Neural progenitor cell (in vitro differentiated cells): ENCODE measurements at regions not wholly inside any gene's neighbourhood (a gene's known extent, or its start where the extent isn't known, plus 50 kb on each side); places are given as distances from the start of the nearest gene placed in this dataset.

Source experiments
- DNase-seq: peaks from one replicate; pipeline ENCODE4 v3.0.0-alpha.2; 2016; ENCODE audit warnings: low spot score
- H2AFZ ChIP-seq: fragments of 200-600 bp; sonication (generic); replicated peaks from 2 replicates; pipeline ENCODE4 v1.6.1; 2016; ENCODE audit warnings: antibody characterized with exemption
- H3F3A ChIP-seq: fragments of 200-600 bp; sonication (generic); 2 replicates; pipeline ENCODE4 v1.6.1; 2016; ENCODE audit warnings: antibody characterized with exemption, low read depth
- H3K27ac ChIP-seq: fragments of 200-600 bp; sonication (generic); 2 replicates; pipeline ENCODE4 v1.5.1; 2016; ENCODE audit warnings: mild to moderate bottlenecking
- H3K27me3 ChIP-seq: fragments of 200-600 bp; sonication (generic); 2 replicates; pipeline ENCODE4 v1.6.1; 2016; ENCODE audit warnings: mild to moderate bottlenecking, moderate library complexity
- H3K36me3 ChIP-seq: fragments of 200-600 bp; sonication (generic); 2 replicates; pipeline ENCODE4 v1.5.1; 2016
- H3K4me1 ChIP-seq: fragments of 200-600 bp; sonication (generic); 2 replicates; pipeline ENCODE4 v1.6.1; 2016; ENCODE audit warnings: mixed run types
- H3K4me2 ChIP-seq: fragments of 200-600 bp; sonication (generic); 2 replicates; pipeline ENCODE4 v1.6.1; 2016
- H3K4me3 ChIP-seq: fragments of 200-600 bp; sonication (generic); 2 replicates; pipeline ENCODE4 v1.5.1; 2016
- H3K79me2 ChIP-seq: fragments of 200-600 bp; sonication (generic); 2 replicates; pipeline ENCODE4 v1.6.1; 2016; ENCODE audit warnings: low read depth
- H3K9ac ChIP-seq: fragments of 200-600 bp; sonication (generic); 2 replicates; pipeline ENCODE4 v1.6.1; 2016
- H3K9me3 ChIP-seq: fragments of 200-600 bp; sonication (generic); 2 replicates; pipeline ENCODE4 v1.5.1; 2016; ENCODE audit warnings: low read depth
- H4K20me1 ChIP-seq: fragments of 200-600 bp; sonication (generic); 2 replicates; pipeline ENCODE4 v1.6.1; 2016; ENCODE audit warnings: low read depth
- H3K27ac Mint-ChIP-seq: 3 replicates; pipeline ENCODE4 v1.8.0; 2021; ENCODE audit warnings: mixed read lengths
- H3K27me3 Mint-ChIP-seq: 2 replicates; pipeline ENCODE4 v1.8.0; 2022; ENCODE audit warnings: low read depth, mild to moderate bottlenecking, inconsistent platforms, moderate library complexity, mixed read lengths; ENCODE audit not compliant: insufficient read depth
- H3K36me3 Mint-ChIP-seq: 3 replicates; pipeline ENCODE4 v1.8.0; 2021; ENCODE audit warnings: mixed read lengths
- H3K4me1 Mint-ChIP-seq: 3 replicates; pipeline ENCODE4 v1.8.0; 2021; ENCODE audit warnings: mixed read lengths
- H3K4me3 Mint-ChIP-seq: 3 replicates; pipeline ENCODE4 v1.8.0; 2021; ENCODE audit warnings: mild to moderate bottlenecking, moderate library complexity, mixed read lengths
- H3K9me3 Mint-ChIP-seq: 3 replicates; pipeline ENCODE4 v1.8.0; 2020; ENCODE audit warnings: mixed read lengths
- EZH2 ChIP-seq: fragments of 200-600 bp; sonication (generic); IDR thresholded peaks from 2 replicates; pipeline ENCODE4 v1.6.1; 2017; ENCODE audit warnings: antibody characterized with exemption, mild to moderate bottlenecking, moderate library complexity
- EZH2phosphoT487 ChIP-seq: fragments of 200-600 bp; sonication (generic); IDR thresholded peaks from 2 replicates; pipeline ENCODE4 v1.6.1; 2017; ENCODE audit warnings: antibody characterized with exemption
- TF ChIP-seq, protein P1 (sequence below): fragments of 200-600 bp; sonication (generic); IDR thresholded peaks from 2 replicates; pipeline ENCODE4 v1.5.1; 2017; ENCODE audit warnings: antibody characterized with exemption, mild to moderate bottlenecking

DNA sequence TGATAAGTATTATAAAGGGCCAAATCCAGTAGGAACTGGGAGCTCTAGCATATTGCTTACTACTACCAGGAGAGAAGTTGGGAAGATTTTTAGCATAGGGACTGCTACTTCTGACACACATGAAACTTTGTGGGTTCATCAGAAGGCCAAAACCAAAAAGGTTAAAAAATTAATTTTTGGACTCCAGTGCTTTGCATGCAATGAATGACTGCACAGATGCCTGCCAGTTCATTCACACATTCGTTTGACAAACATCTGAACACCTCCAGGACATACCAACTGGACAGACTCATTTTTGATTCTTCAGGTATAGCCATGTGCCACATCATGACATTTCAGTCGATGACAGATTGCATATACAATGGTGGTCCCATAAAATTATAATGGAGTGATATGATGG is 79.8 kb downstream of the MID1IP1 start:
- Histone ChIP-seq H3K27ac (no peak overlapping the region), H3K4me2 (no peak overlapping the region), H3K79me2 (no peaks in the 10 kb centered on the region), H3K4me3 (no peak overlapping the region), H3K9ac (no peak overlapping the region), H3K4me1 (no peaks in the 10 kb centered on the region), H3K9me3 (no peaks in the 10 kb centered on the region), H3K36me3 (no peaks in the 10 kb centered on the region), H3F3A (no peaks in the 10 kb centered on the region), H3K27me3 (no peaks in the 10 kb centered on the region), H2AFZ (no peak overlapping the region), H4K20me1 (no peaks in the 10 kb centered on the region)
- no peaks in the 10 kb centered on the region for H3K27me3 Mint-ChIP-seq
- no peaks in the 10 kb centered on the region for H3K36me3 Mint-ChIP-seq
- peaks cover 2% of the 10 kb centered on the region for H3K9me3 Mint-ChIP-seq
- DNase-seq: no peak
- H3K4me1 Mint-ChIP-seq: no peaks in the 10 kb centered on the region
- H3K4me3 Mint-ChIP-seq: no peak overlapping the region
- H3K27ac Mint-ChIP-seq: no peak overlapping the region
- TF ChIP-seq EZH2: no peak
- TF ChIP-seq EZH2phosphoT487: no peak
- TF ChIP-seq, protein P1, sequence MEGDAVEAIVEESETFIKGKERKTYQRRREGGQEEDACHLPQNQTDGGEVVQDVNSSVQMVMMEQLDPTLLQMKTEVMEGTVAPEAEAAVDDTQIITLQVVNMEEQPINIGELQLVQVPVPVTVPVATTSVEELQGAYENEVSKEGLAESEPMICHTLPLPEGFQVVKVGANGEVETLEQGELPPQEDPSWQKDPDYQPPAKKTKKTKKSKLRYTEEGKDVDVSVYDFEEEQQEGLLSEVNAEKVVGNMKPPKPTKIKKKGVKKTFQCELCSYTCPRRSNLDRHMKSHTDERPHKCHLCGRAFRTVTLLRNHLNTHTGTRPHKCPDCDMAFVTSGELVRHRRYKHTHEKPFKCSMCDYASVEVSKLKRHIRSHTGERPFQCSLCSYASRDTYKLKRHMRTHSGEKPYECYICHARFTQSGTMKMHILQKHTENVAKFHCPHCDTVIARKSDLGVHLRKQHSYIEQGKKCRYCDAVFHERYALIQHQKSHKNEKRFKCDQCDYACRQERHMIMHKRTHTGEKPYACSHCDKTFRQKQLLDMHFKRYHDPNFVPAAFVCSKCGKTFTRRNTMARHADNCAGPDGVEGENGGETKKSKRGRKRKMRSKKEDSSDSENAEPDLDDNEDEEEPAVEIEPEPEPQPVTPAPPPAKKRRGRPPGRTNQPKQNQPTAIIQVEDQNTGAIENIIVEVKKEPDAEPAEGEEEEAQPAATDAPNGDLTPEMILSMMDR: no peak

DNA sequence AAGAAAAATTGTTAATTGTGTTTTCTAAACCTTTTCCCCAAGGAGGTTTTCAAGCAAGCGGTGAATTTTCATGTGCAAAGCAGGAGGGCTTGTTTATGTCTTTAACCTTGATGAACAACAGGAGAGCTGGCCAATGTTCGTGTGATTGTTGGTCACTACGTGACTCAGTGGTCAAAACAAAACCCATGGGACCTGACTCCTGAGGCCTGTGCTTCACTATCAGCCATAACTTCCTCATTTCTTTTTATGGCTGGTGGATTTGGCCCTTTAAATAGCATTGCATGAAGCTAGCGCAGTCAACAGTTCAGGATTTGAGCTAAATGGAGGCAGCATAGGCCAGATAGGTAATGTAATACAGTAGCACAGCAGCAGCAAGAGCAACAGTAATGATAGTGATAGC is 80.5 kb downstream of the MID1IP1 start:
- Mint-ChIP-seq H3K4me1 (no peaks in the 10 kb centered on the region), H3K27ac (no peak overlapping the region), H3K36me3 (no peaks in the 10 kb centered on the region), H3K27me3 (no peaks in the 10 kb centered on the region), H3K9me3 (peaks cover 2% of the 10 kb centered on the region), H3K4me3 (no peak overlapping the region)
- no peaks in the 10 kb centered on the region for H3K4me1 ChIP-seq
- no peak overlapping the region for H3K4me3 ChIP-seq
- H2AFZ ChIP-seq: no peak overlapping the region
- DNase-seq: no peak
- H3K9me3 ChIP-seq: no peaks in the 10 kb centered on the region
- H3K4me2 ChIP-seq: no peak overlapping the region
- no peaks in the 10 kb centered on the region for H3F3A ChIP-seq
- no peaks in the 10 kb centered on the region for H3K36me3 ChIP-seq
- no peaks in the 10 kb centered on the region for H3K27me3 ChIP-seq
- no peak overlapping the region for H3K27ac ChIP-seq
- H4K20me1 ChIP-seq: no peaks in the 10 kb centered on the region
- TF ChIP-seq, protein P1: no peak
- no peak for TF ChIP-seq EZH2phosphoT487
- no peak for TF ChIP-seq EZH2
- H3K79me2 ChIP-seq: no peaks in the 10 kb centered on the region
- H3K9ac ChIP-seq: no peak overlapping the region

DNA sequence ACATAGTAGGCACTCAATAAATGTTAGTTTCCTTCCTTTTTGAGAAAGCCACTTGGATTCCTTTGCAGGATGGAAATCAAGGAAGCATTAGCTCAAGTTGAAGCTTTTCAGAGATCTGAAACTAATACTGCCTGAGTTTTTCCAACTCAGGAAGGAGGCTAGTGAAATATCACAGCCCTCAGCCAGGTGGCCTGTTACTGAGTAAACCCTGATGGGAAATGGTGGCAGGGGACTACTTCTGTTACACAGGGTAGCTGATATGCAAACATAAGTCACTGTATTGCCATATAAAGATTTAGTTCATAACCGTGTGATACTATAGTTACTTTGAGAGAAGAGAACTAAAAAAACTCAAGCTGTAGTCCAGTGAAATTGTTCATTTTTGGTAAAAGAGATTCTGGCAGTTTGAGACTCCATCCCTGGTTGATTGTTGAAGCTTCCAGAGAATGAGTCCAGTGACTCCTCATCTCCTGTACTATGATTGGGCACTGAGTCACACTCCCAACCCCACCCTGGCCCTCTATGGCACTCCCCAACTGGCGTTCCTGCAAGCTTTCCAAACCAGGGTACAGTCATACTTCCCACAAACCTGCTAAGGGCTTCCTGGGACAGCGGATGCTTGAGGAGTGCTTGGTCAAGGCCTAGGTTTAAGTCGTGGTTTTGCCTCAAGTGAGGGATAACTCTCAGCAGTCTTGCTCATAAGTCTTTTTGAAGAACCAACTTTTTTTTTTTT is 81.8 kb downstream of the MID1IP1 start:
- TF ChIP-seq EZH2phosphoT487 (no peak), EZH2 (no peak)
- TF ChIP-seq, protein P1: no peak
- Histone ChIP-seq H3K4me3 (no peak overlapping the region), H3K27me3 (no peaks in the 10 kb centered on the region), H3K4me1 (no peaks in the 10 kb centered on the region), H3K9ac (no peak overlapping the region), H3K9me3 (no peaks in the 10 kb centered on the region), H4K20me1 (no peaks in the 10 kb centered on the region), H2AFZ (no peak overlapping the region), H3F3A (no peaks in the 10 kb centered on the region), H3K79me2 (no peaks in the 10 kb centered on the region), H3K36me3 (no peaks in the 10 kb centered on the region), H3K27ac (no peak overlapping the region), H3K4me2 (no peak overlapping the region)
- no peak overlapping the region for H3K27ac Mint-ChIP-seq
- no peak for DNase-seq
- H3K9me3 Mint-ChIP-seq: peaks cover 1% of the 10 kb centered on the region
- H3K4me1 Mint-ChIP-seq: no peaks in the 10 kb centered on the region
- no peaks in the 10 kb centered on the region for H3K27me3 Mint-ChIP-seq
- H3K4me3 Mint-ChIP-seq: no peak overlapping the region
- no peaks in the 10 kb centered on the region for H3K36me3 Mint-ChIP-seq
